HG02763 (cell line): ENCODE measurements at regions not wholly inside any gene's neighbourhood (a gene's known extent, or its start where the extent isn't known, plus 50 kb on each side); places are given as distances from the start of the nearest gene placed in this dataset.
"Not testable (repeated sequence)": the region's sequence is repeated elsewhere in the genome, so short reads cannot be mapped to it uniquely, and the experiment has no call there.

Source experiments
- ATAC-seq: cut with Tn5 transposase; IDR thresholded peaks from one replicate; pipeline ENCODE4 v1.9.1; 2021; ENCODE audit warnings: mild to moderate bottlenecking, moderate library complexity; ENCODE audit not compliant: unreplicated experiment

DNA sequence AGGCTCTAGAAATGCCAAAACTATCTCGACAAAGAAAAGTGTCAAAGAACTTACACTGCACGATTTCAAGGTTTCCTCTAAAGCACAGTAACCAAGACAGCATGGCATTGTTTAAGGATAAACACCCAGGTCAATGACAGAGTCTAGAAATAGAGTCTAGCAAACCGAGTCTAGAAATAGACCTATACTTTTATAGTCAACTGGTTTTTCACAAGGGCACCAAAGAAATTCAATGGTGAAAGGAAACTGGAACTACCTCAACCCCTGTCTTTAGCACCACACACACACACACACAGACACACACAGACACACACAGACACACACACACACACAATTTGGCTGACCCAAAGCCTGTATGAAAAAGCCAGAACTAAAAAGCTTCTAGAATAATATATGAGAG, 67.1 kb upstream of the PGBD5 start:
- ATAC-seq: no peak

DNA sequence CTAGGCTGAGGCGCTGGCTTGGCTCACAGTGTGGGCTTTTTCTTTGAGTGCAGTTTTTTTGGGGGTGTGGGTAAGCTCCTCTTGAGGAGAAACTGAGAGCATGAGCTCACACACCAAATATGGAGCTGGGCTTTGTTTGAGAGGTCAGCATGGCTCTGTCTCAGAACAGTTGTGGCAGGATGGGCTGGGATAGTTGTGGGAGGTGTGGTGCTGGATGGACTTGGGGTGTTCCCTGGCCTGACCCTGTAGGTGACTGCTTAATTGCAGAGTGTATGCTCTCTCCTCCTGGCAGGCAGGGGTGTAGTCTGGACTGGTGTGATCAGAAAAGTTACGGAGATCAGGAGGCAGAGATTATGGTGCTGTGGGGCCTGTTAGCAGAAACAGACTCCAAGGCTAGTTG, 64.3 kb upstream of the PGBD5 start:
- no peak for ATAC-seq

DNA sequence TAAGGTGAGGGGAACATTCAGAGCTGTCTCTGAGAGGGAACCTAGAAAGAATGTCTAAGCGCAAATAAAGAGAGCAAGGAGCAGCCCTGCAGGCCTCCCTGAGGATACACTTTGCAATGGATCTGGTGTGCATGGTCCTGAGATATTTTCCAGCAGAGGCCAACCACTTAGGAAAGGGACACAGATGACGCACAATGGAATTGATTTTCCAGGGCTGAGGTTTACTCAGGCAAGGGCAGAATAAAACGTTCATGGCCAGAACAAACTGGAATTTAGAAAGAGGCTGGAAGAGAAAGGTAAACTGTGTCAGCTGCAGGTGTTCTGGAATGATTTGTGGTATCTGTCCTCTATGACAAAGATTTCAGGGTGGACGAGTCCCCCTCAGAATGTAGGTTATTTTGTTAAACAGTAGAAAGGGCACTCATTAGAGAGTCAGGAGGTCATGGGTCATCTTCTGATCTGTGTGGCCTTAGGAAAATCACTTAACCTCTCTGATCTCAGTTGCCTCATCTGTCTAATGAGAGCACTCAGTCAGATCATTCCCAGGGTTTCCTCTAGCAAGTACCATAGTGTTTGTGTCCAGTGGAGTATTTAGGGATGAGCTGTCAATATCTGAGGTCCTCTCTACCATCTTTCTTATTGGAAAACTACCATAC, 61.8 kb upstream of the PGBD5 start:
- ATAC-seq: no peak

DNA sequence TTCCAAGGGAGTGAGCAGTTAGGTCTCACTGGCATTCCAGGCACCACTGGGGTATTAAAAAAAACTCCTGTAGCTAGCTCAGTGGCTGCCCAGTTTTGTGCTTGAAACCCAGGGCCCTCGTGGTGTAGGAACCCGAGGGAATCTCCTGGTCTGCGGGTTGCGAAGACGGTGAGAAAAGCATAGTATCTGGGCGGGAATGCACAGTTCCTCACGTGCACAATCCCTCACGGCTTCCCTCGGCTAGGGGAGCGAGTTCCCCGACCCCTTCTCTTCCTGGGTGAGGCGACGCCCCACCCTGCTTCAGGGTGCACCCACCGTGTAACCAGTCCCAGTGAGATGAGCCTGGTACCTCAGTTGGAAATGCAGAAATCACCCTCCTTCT, 50.5 kb upstream of the PGBD5 start:
- ATAC-seq: no peak

DNA sequence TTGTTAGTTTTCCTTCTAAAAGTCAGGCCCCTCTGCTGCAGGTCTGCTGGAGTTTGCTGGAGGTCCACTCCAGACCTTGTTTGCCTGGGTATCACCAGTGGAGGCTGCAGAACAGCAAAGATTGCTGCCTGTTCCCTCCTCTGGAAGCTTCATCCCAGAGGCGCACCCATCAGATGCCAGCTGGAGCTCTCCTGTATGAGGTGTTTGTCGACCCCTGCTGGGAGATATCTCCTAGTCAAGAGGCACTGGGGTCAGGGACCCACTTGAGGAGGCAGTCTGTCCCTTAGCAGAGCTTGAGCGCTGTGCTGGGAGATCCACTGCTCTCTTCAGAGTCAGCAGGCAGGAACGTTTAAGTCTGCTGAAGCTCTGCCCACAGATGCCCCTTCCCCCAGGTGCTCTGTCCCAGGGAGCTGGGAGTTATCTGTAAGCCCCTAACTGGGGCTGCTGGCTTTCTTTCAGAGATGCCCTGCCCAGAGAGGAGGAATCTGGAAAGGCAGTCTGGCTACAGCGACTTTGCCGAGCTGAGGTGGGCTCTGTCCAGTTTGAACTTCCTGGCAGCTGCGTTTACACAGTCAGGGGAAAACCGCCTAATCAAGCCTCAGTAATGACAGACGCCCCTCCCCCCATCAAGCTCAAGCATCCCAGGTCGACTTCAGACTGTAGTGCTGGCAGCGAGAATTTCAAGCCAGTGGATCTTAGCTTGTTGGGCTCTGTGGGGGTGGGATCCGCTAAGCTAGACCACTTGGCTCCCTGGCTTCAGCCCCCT, 49.9 kb upstream of the PGBD5 start:
- not testable (repeated sequence) for ATAC-seq
